PC-3 (cell line): ENCODE measurements at regions not wholly inside any gene's neighbourhood (a gene's known extent, or its start where the extent isn't known, plus 50 kb on each side); places are given as distances from the start of the nearest gene placed in this dataset.
"Not testable (repeated sequence)": the region's sequence is repeated elsewhere in the genome, so short reads cannot be mapped to it uniquely, and the experiment has no call there.

Experiments used
- EZH2phosphoT487 ChIP-seq: fragments of 300-600 bp; sonication (generic); IDR thresholded peaks from 2 replicates; pipeline ENCODE4 v1.6.1; 2018; ENCODE audit warnings: mild to moderate bottlenecking, antibody characterized with exemption, low read length, borderline replicate concordance
- TF ChIP-seq, protein P1 (sequence below): fragments of 300-600 bp; sonication (generic); conservative IDR thresholded peaks from 2 replicates; pipeline ENCODE4 v1.5.1; 2017; ENCODE audit warnings: antibody characterized with exemption, low read depth, mild to moderate bottlenecking, low read length

DNA sequence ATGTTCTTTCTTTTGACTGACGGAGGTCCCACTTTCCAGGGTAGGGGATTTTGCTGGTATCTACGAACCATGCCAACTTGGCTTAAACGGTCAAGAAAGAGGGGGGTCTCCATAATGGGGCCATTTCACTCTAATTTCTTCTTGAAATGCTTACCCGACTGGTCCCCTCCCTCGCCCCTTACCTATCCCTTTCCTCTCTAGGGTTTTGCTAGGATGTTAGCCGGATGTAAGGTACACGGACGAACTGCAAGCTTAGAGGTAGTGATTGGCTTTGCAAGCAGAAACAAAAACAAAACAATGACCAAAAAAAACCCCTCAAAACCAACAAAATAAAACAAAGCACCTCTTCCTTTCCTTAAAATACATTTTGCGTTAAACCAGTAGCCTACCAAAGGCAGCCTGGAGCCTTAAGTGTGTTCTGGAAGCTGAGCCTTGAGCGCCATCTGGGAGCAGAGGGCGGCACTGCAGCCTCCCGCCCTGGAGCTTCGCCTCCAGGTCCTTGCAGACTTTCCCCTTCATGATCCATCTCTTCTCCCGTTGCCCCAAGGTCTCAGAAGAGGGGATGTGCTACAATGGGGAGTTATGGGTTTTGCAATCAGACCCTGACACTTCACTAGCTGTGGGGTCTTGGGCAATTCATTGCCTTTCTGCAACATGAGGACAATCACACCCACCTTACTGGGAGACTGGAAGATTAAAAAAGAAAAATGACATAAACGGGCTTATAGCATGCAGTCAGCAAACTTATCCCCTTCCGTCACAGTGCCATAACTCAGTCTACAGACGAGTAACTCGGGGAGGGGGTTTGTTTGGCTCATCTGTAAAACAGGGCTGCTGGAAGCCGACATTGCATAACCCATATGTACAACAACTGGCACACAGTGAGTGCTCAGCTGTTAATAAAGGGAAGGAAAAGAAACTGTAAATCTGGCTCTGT, 125.9 kb upstream of the RRN3 start:
- TF ChIP-seq EZH2phosphoT487: not testable (repeated sequence)
- TF ChIP-seq, protein P1, sequence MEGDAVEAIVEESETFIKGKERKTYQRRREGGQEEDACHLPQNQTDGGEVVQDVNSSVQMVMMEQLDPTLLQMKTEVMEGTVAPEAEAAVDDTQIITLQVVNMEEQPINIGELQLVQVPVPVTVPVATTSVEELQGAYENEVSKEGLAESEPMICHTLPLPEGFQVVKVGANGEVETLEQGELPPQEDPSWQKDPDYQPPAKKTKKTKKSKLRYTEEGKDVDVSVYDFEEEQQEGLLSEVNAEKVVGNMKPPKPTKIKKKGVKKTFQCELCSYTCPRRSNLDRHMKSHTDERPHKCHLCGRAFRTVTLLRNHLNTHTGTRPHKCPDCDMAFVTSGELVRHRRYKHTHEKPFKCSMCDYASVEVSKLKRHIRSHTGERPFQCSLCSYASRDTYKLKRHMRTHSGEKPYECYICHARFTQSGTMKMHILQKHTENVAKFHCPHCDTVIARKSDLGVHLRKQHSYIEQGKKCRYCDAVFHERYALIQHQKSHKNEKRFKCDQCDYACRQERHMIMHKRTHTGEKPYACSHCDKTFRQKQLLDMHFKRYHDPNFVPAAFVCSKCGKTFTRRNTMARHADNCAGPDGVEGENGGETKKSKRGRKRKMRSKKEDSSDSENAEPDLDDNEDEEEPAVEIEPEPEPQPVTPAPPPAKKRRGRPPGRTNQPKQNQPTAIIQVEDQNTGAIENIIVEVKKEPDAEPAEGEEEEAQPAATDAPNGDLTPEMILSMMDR: peak; percentile 54
